ENCODE measurements at regions not wholly inside any gene's neighbourhood (a gene's known extent, or its start where the extent isn't known, plus 50 kb on each side); places are given as distances from the start of the nearest gene placed in this dataset.

DNA sequence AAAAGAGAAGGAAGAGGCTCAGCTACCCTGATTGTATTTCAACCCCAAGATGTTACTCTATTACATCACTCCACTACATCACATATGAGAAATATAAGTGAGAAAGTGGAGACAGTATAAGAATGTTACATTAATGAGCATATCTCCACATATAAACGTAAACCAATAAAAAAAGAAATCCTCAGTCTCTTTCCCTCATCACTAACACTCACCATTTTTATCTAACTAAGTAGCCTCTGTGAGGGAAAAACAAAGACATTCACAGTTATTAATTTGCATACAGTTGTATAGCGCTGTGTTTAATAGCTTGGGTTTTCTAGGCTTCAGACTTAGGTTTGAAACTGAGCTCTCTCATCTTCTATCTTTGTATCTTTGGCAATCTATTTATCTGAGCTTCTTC, 489.1 kb upstream of the LRRTM4 start:
- DNase-seq (ENCODE audit: low spot score) (no peak), ATAC-seq (no peak)

- DNase-seq (ENCODE audit: low spot score): no peak
- ATAC-seq: no peak
These were observed 498.3 kb upstream of the LRRTM4 start for GRCh38 chr2:78020491-78020890.

GRCh38 chr2:78023356-78023755, 501.2 kb upstream of the LRRTM4 start:
- no peak for ATAC-seq
- DNase-seq (ENCODE audit: low spot score): no peak

GRCh38 chr2:78024996-78025395, 502.8 kb upstream of the LRRTM4 start:
- no peak for DNase-seq (ENCODE audit: low spot score)
- ATAC-seq: no peak

- no peak for DNase-seq (ENCODE audit: low spot score)
- ATAC-seq: no peak
These were observed 507.3 kb upstream of the LRRTM4 start for GRCh38 chr2:78029392-78029995.

DNA sequence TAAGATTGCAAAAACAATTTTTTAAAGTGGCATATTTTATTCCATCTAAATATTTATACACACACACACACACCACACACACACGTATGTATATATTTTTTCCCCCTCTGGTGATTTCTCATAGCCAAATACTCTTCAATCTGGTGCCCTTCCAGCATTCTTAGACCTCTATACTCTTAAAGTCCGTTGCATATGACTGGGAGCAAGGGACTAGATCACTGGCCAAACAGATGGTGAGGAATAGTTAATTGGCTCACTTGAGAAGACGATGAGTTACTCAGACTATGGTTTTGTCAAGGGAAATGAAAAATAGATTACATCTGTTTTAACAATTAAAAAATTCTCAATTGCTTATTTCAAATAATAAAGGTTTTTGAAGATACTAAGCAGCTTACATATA, 512.5 kb upstream of the LRRTM4 start:
- DNase-seq (ENCODE audit: low spot score): no peak
- ATAC-seq: no peak

- no peak for ATAC-seq
These were observed 513.6 kb upstream of the LRRTM4 start for GRCh38 chr2:78035804-78036203.

DNA sequence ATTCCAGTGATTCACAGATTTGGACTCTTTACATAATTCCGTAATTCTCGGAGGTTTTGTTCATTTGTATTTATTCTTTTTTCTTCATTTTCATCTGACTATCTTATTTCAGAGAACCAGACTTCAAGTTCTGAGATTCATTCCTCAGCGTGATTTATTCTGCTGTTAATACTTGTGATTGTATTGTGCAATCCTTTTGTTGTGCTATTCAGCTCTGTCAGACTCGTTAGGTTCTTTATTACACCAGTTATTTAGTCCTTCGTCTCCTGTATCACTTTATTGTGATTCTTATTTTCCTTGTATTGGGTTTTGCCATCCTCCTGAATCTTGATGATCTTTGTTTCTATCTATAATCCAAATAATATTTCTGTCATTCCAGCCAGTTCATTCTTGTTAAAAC, 529.3 kb upstream of the LRRTM4 start:
- ATAC-seq: no peak

More at GRCh38 chr2:78035804-78036203, 513.6 kb upstream of the LRRTM4 start:
- no peak for DNase-seq (ENCODE audit: low spot score)

GRCh38 chr2:78056976-78057375, 534.8 kb upstream of the LRRTM4 start:
- DNase-seq (ENCODE audit: low spot score) (no peak), ATAC-seq (no peak)

More for the DNA sequence above, 529.3 kb upstream of the LRRTM4 start:
- DNase-seq (ENCODE audit: low spot score): no peak

DNA sequence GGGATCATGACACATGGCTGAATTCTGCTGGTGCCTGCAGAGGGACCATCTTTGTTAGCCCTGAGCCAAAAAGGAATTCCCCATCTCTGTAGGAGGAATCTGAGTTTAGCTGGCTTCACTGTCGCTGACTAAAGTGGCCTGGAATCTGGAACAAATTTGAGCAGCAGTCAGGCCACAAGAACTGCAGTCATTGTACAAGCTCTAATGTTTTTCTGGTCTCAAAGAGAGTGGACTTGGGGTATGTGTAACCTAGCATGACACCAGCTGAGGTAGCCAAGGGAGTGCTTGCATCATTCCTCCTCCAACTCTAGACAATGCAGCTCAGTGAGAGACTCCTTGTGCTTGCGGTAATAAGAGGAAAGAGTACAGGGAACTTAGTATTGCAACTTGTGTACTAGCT, 539.1 kb upstream of the LRRTM4 start:
- DNase-seq (ENCODE audit: low spot score): no peak
- ATAC-seq: no peak

- DNase-seq (ENCODE audit: low spot score): no peak
- ATAC-seq: no peak
These were observed 539.6 kb upstream of the LRRTM4 start for GRCh38 chr2:78061732-78062131.

DNA sequence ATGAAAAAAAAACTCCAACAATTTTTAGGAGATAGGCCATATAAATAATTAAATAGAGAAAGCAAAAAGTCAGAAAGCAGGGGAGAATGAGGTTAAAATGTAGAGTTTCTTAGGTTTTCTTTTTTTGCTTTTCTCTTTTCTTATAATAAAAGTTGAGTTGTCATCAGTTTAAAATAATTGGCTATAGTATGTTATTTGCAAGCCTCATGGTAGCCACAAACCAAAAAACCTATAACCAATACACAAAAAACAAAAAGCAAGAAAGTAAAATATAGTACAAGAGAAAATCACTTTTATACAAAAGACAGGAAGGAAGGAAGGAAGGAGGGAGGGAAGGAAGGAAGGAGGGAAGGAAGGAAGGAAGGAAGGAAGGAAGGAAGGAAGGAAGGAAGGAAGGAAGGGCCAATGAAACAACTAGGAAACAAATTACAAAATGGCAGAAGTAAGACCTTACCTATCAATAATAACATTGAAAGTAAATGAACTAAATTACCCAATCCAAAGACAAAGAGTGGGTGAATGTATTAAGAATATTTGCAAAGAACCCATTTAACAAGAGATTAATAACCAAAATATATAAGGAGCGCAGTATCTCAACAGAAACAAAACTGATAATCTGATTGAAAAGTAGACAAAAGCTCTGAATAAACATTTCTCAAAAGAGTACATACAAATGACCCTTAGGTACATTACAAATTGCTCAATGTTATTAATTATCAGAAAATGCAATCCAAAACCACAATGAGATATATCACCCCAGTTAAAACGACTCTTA, 541.3 kb upstream of the LRRTM4 start:
- ATAC-seq: no peak
- DNase-seq (ENCODE audit: low spot score): no peak

GRCh38 chr2:78065366-78065765, 543.2 kb upstream of the LRRTM4 start:
- DNase-seq (ENCODE audit: low spot score) (no peak), ATAC-seq (no peak)

DNA sequence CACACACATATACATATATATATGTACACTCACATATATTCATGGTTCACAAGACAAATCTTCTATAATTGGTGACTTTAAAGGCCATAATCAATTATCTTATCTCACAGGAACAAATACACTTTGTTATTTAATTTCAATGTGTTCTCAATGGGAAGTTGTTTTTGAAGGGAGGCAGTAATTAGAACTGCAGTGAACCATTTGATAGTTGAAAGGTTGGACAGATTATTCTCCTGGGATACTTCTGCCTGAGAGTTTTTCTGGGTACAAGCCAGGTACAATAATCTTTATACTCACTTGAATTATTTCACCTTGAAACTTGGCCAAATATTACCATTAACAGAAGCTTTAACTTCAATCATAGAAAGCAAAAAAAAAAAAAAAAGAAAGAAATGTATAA, 546.6 kb upstream of the LRRTM4 start:
- no peak for ATAC-seq
- DNase-seq (ENCODE audit: low spot score): no peak

DNA sequence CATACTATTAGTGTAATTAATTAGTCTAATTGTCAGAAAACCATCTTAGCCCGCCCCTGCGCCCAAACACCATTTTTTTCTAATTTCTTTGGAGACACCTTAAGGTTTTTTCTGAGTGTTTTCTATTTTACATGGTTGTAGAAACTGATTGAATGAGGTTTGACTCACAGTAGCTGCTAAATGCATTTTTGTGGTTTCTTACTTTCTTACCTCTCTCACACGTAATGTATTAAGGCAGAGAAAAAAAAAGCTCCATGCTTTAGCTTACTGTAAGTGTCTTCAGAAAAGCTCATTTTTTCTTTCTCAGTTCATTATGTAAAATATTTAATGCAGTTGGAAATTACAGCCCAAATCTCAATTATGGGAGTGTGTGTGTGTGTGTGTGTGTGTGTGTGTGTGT, 548.5 kb upstream of the LRRTM4 start:
- DNase-seq (ENCODE audit: low spot score) (no peak), ATAC-seq (no peak)

DNA sequence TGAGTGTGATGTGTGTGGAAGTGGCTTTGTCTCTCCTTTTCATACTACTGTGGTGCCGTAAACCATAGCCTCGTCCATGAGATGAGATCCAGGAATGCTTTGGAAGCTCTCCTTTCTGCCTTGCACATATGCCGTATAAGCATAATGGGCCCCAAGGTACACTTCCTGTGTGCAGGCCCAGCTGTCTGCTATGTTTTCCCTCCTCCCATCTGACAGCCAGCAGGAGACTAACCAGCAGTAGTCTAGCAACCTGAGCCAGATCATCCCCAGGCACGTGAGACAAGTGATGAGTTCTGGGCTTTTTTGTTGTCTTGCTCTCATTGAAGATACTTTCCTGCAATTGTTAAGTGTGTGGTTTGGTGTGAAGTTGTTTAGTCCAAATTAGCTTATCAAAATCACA, 555.5 kb upstream of the LRRTM4 start:
- ATAC-seq (no peak), DNase-seq (ENCODE audit: low spot score) (no peak)

DNA sequence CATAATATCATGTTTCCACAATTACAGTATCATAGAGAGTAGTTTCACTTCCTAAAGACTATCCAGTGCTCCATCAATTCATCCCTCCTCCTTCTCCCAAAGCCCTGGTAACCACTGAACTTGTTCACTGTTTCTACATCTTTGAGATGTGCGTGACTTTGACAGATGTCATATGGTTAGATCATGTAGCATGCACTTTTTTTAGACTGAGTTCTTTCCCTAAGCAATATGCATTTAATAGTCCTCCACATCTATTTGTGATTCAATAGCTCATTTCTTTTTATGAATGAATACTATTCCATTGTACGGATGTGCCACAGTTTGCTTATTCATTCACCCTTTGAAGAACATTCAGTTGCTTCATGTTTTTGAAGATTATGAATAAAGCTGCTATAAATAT, 560.4 kb upstream of the LRRTM4 start:
- no peak for DNase-seq (ENCODE audit: low spot score)
- no peak for ATAC-seq

GRCh38 chr2:78093436-78093835, 571.3 kb upstream of the LRRTM4 start:
- ATAC-seq: no peak

GRCh38 chr2:78109272-78109671, 587.1 kb upstream of the LRRTM4 start:
- ATAC-seq (peak; percentile 80), DNase-seq (ENCODE audit: low spot score) (no peak)

More at GRCh38 chr2:78093436-78093835, 571.3 kb upstream of the LRRTM4 start:
- no peak for DNase-seq (ENCODE audit: low spot score)

- DNase-seq (ENCODE audit: low spot score) (no peak), ATAC-seq (no peak)
These were observed 593.1 kb upstream of the LRRTM4 start for GRCh38 chr2:78115291-78115690.

- ATAC-seq (no peak), DNase-seq (ENCODE audit: low spot score) (no peak)
These were observed 595.9 kb upstream of the LRRTM4 start for GRCh38 chr2:78118037-78118436.

GRCh38 chr2:78120275-78120674, 598.1 kb upstream of the LRRTM4 start:
- DNase-seq (ENCODE audit: low spot score) (no peak), ATAC-seq (no peak)

- ATAC-seq (no peak), DNase-seq (ENCODE audit: low spot score) (no peak)
These were observed 602.9 kb upstream of the LRRTM4 start for GRCh38 chr2:78125042-78125441.

Data from left lobe of liver (tissue), 2 donors.